HCT116 (cell line): ENCODE measurements at regions not wholly inside any gene's neighbourhood (a gene's known extent, or its start where the extent isn't known, plus 50 kb on each side); places are given as distances from the start of the nearest gene placed in this dataset.

Source experiments
- ATAC-seq: fragments of 200-7000 bp; cut with Tn5 transposase; 2 replicates; pipeline ENCODE4 v1.9.1; 2020; ENCODE audit warnings: mild to moderate bottlenecking, moderate library complexity
- BruUV-seq: library from RNA; stranded (reverse); fragments of 400-500 nt; replicated peaks from 2 replicates; lab custom pipeline; 2021; lab: Mats Ljungman, UMichigan
- CTCF ChIA-PET: fragments of 300-600 bp; sonication (Branson Sonifier 250); formaldehyde crosslinking; loops from one replicate; lab custom pipeline; 2021; ENCODE audit warnings: antibody characterized with exemption; lab: Charles Lee
- POLR2A ChIA-PET: fragments of 300-600, 350-600 bp; sonication (Branson Sonifier 250); formaldehyde crosslinking; loops from one replicate; lab custom pipeline; 2021; ENCODE audit warnings: antibody characterized with exemption; lab: Charles Lee
- RAD21 ChIA-PET, 2 experiments: fragments of 300-600 bp; sonication (Branson Sonifier 250); formaldehyde crosslinking; loops; one replicate each; lab custom pipeline; 2023; ENCODE audit warnings: low total read pairs in 2 of 2; ENCODE audit not compliant: uncharacterized antibody in 2 of 2, unreplicated experiment in 2 of 2, low non-redundant PET in 1 of 2; lab: Charles Lee
- DNase-seq: peaks from one replicate; pipeline ENCODE4 v3.0.0-alpha.2; 2010; ENCODE audit warnings: low read depth, low spot score
- H2AFZ ChIP-seq: fragments of 200-600 bp; shearing (Covaris generic), sonication (generic); 2 replicates; pipeline ENCODE4 v1.6.1; 2017; ENCODE audit warnings: low read depth, mixed run types, mixed read lengths, antibody characterized with exemption, low read length; ENCODE audit not compliant: poor library complexity, severe bottlenecking
- H3K27ac ChIP-seq: 2 replicates; pipeline ENCODE4 v1.5.1; 2012; ENCODE audit warnings: low read depth, low read length
- H3K27me3 ChIP-seq: fragments of 200-600 bp; sonication (generic); 2 replicates; pipeline ENCODE4 v1.6.1; 2016; ENCODE audit warnings: mixed run types, low read length, mixed read lengths; ENCODE audit not compliant: insufficient read depth
- H3K36me3 ChIP-seq, 2 experiments: fragments of 200-500 bp in 1 of 2; fragments of 200-600 bp in 1 of 2; sonication (Bioruptor generic) in 1 of 2; sonication (generic) in 1 of 2; 2 replicates each; pipeline versions ENCODE4 v1.5.1 to v1.6.1; 2014 to 2016; ENCODE audit warnings: low read length in 2 of 2, inconsistent platforms in 1 of 2, mixed read lengths in 1 of 2, mixed run types in 1 of 2; ENCODE audit not compliant: insufficient read depth in 2 of 2, control insufficient read depth in 1 of 2
- H3K4me1 ChIP-seq, 2 experiments: fragments of 200-600 bp in 1 of 2; sonication (generic) in 1 of 2; 2 replicates each; pipeline versions ENCODE4 v1.5.1 to v1.6.1; 2012 to 2017; ENCODE audit warnings: low read length in 2 of 2, inconsistent platforms in 1 of 2, mild to moderate bottlenecking in 1 of 2, mixed read lengths in 1 of 2, mixed run types in 1 of 2, moderate library complexity in 1 of 2; ENCODE audit not compliant: insufficient read depth in 2 of 2, control insufficient read depth in 1 of 2
- H3K4me2 ChIP-seq: fragments of 200-600 bp; sonication (generic); 2 replicates; pipeline ENCODE4 v1.6.1; 2017; ENCODE audit warnings: mixed run types, low read length, mixed read lengths
- H3K4me3 ChIP-seq, 2 experiments: fragments of 200-600 bp in 1 of 2; sonication (generic) in 1 of 2; replicated peaks in 1 of 2; 2 replicates each; pipeline ENCODE4 v1.5.1; 2011 to 2016; ENCODE audit warnings: low read length in 2 of 2, control low read depth in 1 of 2, low read depth in 1 of 2, mild to moderate bottlenecking in 1 of 2, mixed read lengths in 1 of 2, mixed run types in 1 of 2
- H3K79me2 ChIP-seq: fragments of 200-600 bp; sonication (generic); 2 replicates; pipeline ENCODE4 v1.6.1; 2017; ENCODE audit warnings: mild to moderate bottlenecking, mixed run types, low read length, moderate library complexity, mixed read lengths; ENCODE audit not compliant: insufficient read depth
- H3K9ac ChIP-seq: fragments of 200-600 bp; sonication (generic); 2 replicates; pipeline ENCODE4 v1.6.1; 2016; ENCODE audit warnings: low read length, mixed read lengths
- H3K9me2 ChIP-seq: fragments of 200-600 bp; sonication (generic), shearing (Covaris generic); 2 replicates; pipeline ENCODE4 v1.6.1; 2017; ENCODE audit warnings: mixed run types, mild to moderate bottlenecking, moderate library complexity; ENCODE audit not compliant: insufficient read depth
- H3K9me3 ChIP-seq, 2 experiments: fragments of 200-500 bp in 1 of 2; fragments of 200-600 bp in 1 of 2; sonication (Bioruptor generic) in 1 of 2; sonication (generic) in 1 of 2; 2 replicates each; pipeline ENCODE4 v1.6.1; 2014 to 2017; ENCODE audit warnings: low read length in 2 of 2, mixed read lengths in 2 of 2, inconsistent platforms in 1 of 2, low read depth in 1 of 2, mild to moderate bottlenecking in 1 of 2, mixed run types in 1 of 2, moderate library complexity in 1 of 2; ENCODE audit not compliant: control insufficient read depth in 1 of 2, insufficient read depth in 1 of 2
- H4K20me1 ChIP-seq: fragments of 200-600 bp; sonication (generic), shearing (Covaris generic); 2 replicates; pipeline ENCODE4 v1.6.1; 2017; ENCODE audit warnings: mixed run types, mild to moderate bottlenecking, moderate library complexity; ENCODE audit not compliant: insufficient read depth
- CBX3 ChIP-seq: IDR thresholded peaks from 2 replicates; pipeline ENCODE4 v1.6.1; 2012; ENCODE audit warnings: low read depth
- CEBPB ChIP-seq: IDR thresholded peaks from 2 replicates; pipeline ENCODE4 v1.6.1; 2012; ENCODE audit warnings: low read depth
- EGR1 ChIP-seq: IDR thresholded peaks from 2 replicates; pipeline ENCODE4 v1.6.1; 2012; ENCODE audit warnings: low read depth
- ELF1 ChIP-seq: IDR thresholded peaks from 2 replicates; pipeline ENCODE4 v1.6.1; 2012; ENCODE audit warnings: low read depth, borderline replicate concordance
- EZH2 ChIP-seq: fragments of 200-600 bp; sonication (generic); IDR thresholded peaks from 2 replicates; pipeline ENCODE4 v1.6.1; 2017; ENCODE audit warnings: antibody characterized with exemption, mixed run types
- EZH2phosphoT487 ChIP-seq: fragments of 200-600 bp; IDR thresholded peaks from 2 replicates; pipeline ENCODE4 v1.6.1; 2018; ENCODE audit warnings: antibody characterized with exemption, borderline replicate concordance
- FOSL1 ChIP-seq: IDR thresholded peaks from 2 replicates; pipeline ENCODE4 v1.6.1; 2012; ENCODE audit warnings: low read depth
- JUND ChIP-seq: IDR thresholded peaks from 2 replicates; pipeline ENCODE4 v1.6.1; 2012
- POLR2A ChIP-seq: IDR thresholded peaks from 2 replicates; pipeline ENCODE4 v1.7.0; 2011; ENCODE audit warnings: borderline replicate concordance; ENCODE audit not compliant: insufficient read depth, insufficient read length; ENCODE audit errors: extremely low read depth
- RAD21 ChIP-seq: IDR thresholded peaks from 2 replicates; pipeline ENCODE4 v1.6.1; 2012; ENCODE audit warnings: low read depth, mild to moderate bottlenecking
- SIN3A ChIP-seq: IDR thresholded peaks from 2 replicates; pipeline ENCODE4 v1.6.1; 2012; ENCODE audit warnings: low read depth
- SP1 ChIP-seq: IDR thresholded peaks from 2 replicates; pipeline ENCODE4 v1.6.1; 2012; ENCODE audit warnings: low read depth
- SRF ChIP-seq: IDR thresholded peaks from 2 replicates; pipeline ENCODE4 v1.6.1; 2012; ENCODE audit warnings: low read depth
- TCF7L2 ChIP-seq: IDR thresholded peaks from 2 replicates; pipeline ENCODE4 v1.7.0; 2011; ENCODE audit warnings: borderline replicate concordance, inconsistent platforms; ENCODE audit not compliant: insufficient read depth, insufficient read length; ENCODE audit errors: extremely low read depth
- YY1 ChIP-seq: IDR thresholded peaks from 2 replicates; pipeline ENCODE4 v1.6.1; 2011; ENCODE audit warnings: low read length, low read depth, moderate library complexity, mild to moderate bottlenecking; ENCODE audit not compliant: insufficient replicate concordance; ENCODE audit errors: extremely low read depth
- ZNF274 ChIP-seq: fragments of 200-500 bp; sonication (Bioruptor generic); IDR thresholded peaks from 2 replicates; pipeline ENCODE4 v1.6.1; 2014; ENCODE audit warnings: mild to moderate bottlenecking, low read depth, low read length, inconsistent platforms
- intact Hi-C: fragments of 100-400 bp; cut with micrococcal nuclease; formaldehyde crosslinking; loops from 2 replicates; pipeline ENCODE4 v1.10.0; 2022
- TF ChIP-seq, protein P1 (sequence below): IDR thresholded peaks from 2 replicates; pipeline ENCODE4 v1.6.1; 2012; ENCODE audit warnings: low read depth
- TF ChIP-seq, protein P2 (sequence below): IDR thresholded peaks from 2 replicates; pipeline ENCODE4 v1.6.1; 2012
- TF ChIP-seq, protein P3 (sequence below): IDR thresholded peaks from 2 replicates; pipeline ENCODE4 v1.6.1; 2012
- TF ChIP-seq, protein P4 (sequence below): IDR thresholded peaks from 2 replicates; pipeline ENCODE4 v1.6.1; 2011; ENCODE audit warnings: mild to moderate bottlenecking, low read length, moderate library complexity; ENCODE audit not compliant: insufficient replicate concordance; ENCODE audit errors: extremely low read depth

DNA sequence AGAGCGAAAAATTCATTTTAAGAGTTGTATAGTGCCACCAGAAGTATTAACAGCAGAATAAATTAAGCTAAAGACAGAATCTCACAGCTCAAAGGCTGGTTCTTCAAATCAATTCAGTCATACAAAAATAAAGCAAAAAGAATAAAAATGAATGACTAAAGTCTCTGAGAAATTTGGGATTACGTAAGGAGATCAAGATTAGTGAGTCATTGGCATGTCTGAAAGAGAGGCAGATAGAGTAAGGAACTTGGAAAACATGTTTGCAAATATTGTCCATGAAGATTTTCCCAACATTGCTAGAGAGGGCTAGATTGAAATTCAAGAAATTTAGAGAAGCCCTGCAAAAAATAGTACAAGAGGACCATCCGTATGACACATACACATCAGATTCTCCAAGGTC lies 1413.9 kb upstream of the ADGRB3 start (continued):
- TF ChIP-seq SIN3A (no peak), ELF1 (no peak), YY1 (no peak), SRF (no peak)

DNA sequence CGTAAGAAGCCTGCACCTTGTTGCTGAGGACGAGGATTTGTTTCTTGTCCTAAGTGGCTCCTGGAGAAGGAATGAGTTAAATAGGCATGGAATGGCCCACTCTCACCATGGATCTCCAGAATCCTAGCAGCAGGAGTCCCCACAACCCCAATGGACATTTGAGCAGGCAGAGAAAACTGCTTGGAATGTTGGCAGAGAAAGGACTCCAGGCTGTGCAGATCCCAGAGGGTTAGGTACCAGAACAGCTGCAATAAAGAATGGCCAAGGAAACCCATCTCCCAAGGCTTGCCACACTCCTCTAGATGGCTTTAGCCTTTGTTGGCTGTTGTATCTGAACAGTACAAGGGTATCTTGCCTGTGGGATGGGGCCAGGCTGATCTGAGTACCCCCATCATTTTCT lies 1415.7 kb upstream of the ADGRB3 start:
- ChIA-PET POLR2A (no interaction called here), CTCF (no interaction called here), RAD21 (no interaction called here)
- Histone ChIP-seq H3K4me1 (no peaks in the 10 kb centered on the region), H3K36me3 (no peaks in the 10 kb centered on the region), H3K4me3 (no peak overlapping the region), H3K9me3 (peaks cover 8 to 28% of the 10 kb centered on the region in 2 experiments; a peak in 2 of 4 replicates), H3K9me2 (no peaks in the 10 kb centered on the region), H3K27ac (no peak overlapping the region), H2AFZ (no peak overlapping the region), H4K20me1 (no peaks in the 10 kb centered on the region; the same call in 1 of the 2 replicates), H3K9ac (no peak overlapping the region), H3K27me3 (no peaks in the 10 kb centered on the region), H3K4me2 (no peak overlapping the region), H3K79me2 (no peaks in the 10 kb centered on the region)
- ATAC-seq (no peak), DNase-seq (no peak)
- intact Hi-C loops: no loop called here
- BruUV-seq: no TSS peak
- TF ChIP-seq YY1 (no peak), CEBPB (no peak), RAD21 (no peak), ZNF274 (no peak), TCF7L2 (no peak), JUND (no peak), CBX3 (no peak), POLR2A (no peak), SIN3A (no peak), EZH2 (no peak), EZH2phosphoT487 (no peak), FOSL1 (no peak), SRF (no peak), EGR1 (no peak), SP1 (no peak)
- TF ChIP-seq, protein P1, sequence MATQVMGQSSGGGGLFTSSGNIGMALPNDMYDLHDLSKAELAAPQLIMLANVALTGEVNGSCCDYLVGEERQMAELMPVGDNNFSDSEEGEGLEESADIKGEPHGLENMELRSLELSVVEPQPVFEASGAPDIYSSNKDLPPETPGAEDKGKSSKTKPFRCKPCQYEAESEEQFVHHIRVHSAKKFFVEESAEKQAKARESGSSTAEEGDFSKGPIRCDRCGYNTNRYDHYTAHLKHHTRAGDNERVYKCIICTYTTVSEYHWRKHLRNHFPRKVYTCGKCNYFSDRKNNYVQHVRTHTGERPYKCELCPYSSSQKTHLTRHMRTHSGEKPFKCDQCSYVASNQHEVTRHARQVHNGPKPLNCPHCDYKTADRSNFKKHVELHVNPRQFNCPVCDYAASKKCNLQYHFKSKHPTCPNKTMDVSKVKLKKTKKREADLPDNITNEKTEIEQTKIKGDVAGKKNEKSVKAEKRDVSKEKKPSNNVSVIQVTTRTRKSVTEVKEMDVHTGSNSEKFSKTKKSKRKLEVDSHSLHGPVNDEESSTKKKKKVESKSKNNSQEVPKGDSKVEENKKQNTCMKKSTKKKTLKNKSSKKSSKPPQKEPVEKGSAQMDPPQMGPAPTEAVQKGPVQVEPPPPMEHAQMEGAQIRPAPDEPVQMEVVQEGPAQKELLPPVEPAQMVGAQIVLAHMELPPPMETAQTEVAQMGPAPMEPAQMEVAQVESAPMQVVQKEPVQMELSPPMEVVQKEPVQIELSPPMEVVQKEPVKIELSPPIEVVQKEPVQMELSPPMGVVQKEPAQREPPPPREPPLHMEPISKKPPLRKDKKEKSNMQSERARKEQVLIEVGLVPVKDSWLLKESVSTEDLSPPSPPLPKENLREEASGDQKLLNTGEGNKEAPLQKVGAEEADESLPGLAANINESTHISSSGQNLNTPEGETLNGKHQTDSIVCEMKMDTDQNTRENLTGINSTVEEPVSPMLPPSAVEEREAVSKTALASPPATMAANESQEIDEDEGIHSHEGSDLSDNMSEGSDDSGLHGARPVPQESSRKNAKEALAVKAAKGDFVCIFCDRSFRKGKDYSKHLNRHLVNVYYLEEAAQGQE: no peak
- TF ChIP-seq, protein P2, sequence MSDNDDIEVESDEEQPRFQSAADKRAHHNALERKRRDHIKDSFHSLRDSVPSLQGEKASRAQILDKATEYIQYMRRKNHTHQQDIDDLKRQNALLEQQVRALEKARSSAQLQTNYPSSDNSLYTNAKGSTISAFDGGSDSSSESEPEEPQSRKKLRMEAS: no peak
- TF ChIP-seq, protein P3, sequence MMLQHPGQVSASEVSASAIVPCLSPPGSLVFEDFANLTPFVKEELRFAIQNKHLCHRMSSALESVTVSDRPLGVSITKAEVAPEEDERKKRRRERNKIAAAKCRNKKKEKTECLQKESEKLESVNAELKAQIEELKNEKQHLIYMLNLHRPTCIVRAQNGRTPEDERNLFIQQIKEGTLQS: no peak
- TF ChIP-seq, protein P4, sequence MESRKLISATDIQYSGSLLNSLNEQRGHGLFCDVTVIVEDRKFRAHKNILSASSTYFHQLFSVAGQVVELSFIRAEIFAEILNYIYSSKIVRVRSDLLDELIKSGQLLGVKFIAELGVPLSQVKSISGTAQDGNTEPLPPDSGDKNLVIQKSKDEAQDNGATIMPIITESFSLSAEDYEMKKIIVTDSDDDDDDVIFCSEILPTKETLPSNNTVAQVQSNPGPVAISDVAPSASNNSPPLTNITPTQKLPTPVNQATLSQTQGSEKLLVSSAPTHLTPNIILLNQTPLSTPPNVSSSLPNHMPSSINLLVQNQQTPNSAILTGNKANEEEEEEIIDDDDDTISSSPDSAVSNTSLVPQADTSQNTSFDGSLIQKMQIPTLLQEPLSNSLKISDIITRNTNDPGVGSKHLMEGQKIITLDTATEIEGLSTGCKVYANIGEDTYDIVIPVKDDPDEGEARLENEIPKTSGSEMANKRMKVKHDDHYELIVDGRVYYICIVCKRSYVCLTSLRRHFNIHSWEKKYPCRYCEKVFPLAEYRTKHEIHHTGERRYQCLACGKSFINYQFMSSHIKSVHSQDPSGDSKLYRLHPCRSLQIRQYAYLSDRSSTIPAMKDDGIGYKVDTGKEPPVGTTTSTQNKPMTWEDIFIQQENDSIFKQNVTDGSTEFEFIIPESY: no peak
